ENCODE measurements at regions not wholly inside any gene's neighbourhood (a gene's known extent, or its start where the extent isn't known, plus 50 kb on each side); places are given as distances from the start of the nearest gene placed in this dataset.

DNA sequence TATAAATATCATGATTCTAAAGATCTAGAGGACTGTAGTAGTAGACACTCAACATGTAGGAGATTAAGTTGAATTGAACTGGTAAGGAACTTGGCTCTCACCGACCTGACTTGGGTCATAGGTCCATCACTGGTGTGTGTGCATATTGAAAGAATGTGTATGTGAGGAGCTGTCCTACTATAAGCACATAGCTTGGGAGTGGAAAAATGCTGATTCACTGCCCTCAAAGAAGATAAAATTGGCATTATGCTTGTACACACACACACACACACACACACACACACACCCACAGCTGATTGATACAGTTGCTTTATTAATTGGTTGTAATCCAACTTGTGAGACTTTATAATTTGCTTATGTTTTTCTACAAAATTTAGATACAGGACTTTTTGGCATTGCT is 411.0 kb upstream of the NR2F2 start:
- TF ChIP-seq, protein P1, sequence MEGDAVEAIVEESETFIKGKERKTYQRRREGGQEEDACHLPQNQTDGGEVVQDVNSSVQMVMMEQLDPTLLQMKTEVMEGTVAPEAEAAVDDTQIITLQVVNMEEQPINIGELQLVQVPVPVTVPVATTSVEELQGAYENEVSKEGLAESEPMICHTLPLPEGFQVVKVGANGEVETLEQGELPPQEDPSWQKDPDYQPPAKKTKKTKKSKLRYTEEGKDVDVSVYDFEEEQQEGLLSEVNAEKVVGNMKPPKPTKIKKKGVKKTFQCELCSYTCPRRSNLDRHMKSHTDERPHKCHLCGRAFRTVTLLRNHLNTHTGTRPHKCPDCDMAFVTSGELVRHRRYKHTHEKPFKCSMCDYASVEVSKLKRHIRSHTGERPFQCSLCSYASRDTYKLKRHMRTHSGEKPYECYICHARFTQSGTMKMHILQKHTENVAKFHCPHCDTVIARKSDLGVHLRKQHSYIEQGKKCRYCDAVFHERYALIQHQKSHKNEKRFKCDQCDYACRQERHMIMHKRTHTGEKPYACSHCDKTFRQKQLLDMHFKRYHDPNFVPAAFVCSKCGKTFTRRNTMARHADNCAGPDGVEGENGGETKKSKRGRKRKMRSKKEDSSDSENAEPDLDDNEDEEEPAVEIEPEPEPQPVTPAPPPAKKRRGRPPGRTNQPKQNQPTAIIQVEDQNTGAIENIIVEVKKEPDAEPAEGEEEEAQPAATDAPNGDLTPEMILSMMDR (conservative IDR thresholded peaks at IDR 0.05; ENCODE audit: low read depth, low read length): no peak
- no peak for TF ChIP-seq EZH2 (IDR thresholded peaks at IDR 0.05; ENCODE audit: borderline replicate concordance, low read depth, low read length, poor library complexity, severe bottlenecking)
